ENCODE measurements at regions not wholly inside any gene's neighbourhood (a gene's known extent, or its start where the extent isn't known, plus 50 kb on each side); places are given as distances from the start of the nearest gene placed in this dataset.

GRCh38 chr4:54527532-54527931 is 130.2 kb upstream of the KIT start:
- TF ChIP-seq EZH2 (IDR thresholded peaks at IDR 0.05; ENCODE audit: borderline replicate concordance, low read depth, low read length, severe bottlenecking): no peak
- no peak for TF ChIP-seq CTCF (IDR thresholded peaks at IDR 0.05; ENCODE audit: extremely low read depth in 1 of 2, insufficient read depth in 1 of 2, low read depth in 1 of 2, low read length in 2 of 2)
